T1000 (cell line): ENCODE measurements at regions not wholly inside any gene's neighbourhood (a gene's known extent, or its start where the extent isn't known, plus 50 kb on each side); places are given as distances from the start of the nearest gene placed in this dataset.
"Not testable (repeated sequence)": the region's sequence is repeated elsewhere in the genome, so short reads cannot be mapped to it uniquely, and the experiment has no call there.

ENCODE experiments used
- DNase-seq: peaks from one replicate; lab custom pipeline; 2025; ENCODE audit warnings: mixed read lengths; lab: John Stamatoyannopoulos, UW

GRCh38 chr3:105979961-105980360, 111.1 kb upstream of the CBLB start:
- DNase-seq, result no peak

DNA sequence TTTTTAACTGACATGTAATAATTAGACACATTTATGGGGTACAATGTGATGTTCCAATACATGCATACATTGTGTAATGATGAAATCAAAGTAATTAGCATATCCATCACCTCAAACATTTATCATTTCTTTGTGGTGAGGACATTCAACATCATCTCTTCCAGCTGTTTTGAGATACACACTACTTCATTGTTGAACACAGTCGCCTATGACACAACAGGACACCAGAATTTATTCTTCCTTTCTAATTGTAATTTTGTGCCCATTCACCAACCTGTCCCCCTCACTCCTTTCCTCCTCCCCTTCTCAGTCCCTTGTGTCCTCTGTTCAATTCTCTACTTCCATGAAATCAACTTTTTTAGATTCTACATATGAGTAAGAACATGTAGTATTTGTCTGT, 113.4 kb upstream of the CBLB start:
- no peak for DNase-seq

GRCh38 chr3:105984837-105985236, 116.0 kb upstream of the CBLB start:
- no peak for DNase-seq

GRCh38 chr3:105986343-105986742, 117.5 kb upstream of the CBLB start:
- not testable (repeated sequence) for DNase-seq

DNA sequence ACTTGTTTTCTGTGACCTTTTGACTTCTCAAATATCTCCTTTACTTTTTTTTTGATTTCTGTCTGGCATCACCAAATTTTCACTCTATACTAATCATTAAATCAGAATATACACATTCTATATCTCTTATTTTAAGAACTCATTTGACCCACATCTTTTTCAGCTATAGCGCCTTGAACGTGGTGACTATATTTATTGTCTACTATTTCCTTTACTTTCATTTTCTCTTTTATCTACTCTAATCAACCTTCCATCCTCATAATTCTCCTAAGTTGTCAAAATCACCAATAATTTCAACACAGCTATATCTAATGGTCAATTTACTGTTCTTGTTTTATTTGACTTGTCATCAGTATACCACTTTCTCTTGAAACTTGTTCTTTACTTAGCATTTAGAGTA, 119.0 kb upstream of the CBLB start:
- no peak for DNase-seq

GRCh38 chr3:105988540-105989212, 119.9 kb upstream of the CBLB start:
- DNase-seq, result no peak

DNA sequence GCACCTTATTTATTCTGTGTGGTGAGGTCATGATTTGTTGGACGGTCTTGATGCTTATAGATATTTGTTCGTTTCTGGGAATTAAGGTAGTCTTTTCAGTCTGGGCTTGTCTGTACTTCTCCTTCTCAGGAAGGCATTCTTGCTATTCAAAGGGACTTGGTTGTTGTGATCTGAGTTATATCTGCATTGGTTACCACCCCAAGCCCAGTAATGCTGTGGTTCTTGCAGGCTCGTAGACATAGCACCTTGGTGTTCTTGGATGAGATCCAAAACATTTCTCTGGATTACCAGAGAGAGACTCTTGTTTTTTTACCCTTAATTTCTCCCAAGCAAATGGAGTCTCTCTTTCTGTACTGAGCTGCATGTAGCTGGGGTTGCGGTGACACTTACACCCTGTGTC, 128.0 kb upstream of the CBLB start:
- no peak for DNase-seq

- DNase-seq, result no peak
Measured at GRCh38 chr3:105997466-105997799, 128.6 kb upstream of the CBLB start.

DNA sequence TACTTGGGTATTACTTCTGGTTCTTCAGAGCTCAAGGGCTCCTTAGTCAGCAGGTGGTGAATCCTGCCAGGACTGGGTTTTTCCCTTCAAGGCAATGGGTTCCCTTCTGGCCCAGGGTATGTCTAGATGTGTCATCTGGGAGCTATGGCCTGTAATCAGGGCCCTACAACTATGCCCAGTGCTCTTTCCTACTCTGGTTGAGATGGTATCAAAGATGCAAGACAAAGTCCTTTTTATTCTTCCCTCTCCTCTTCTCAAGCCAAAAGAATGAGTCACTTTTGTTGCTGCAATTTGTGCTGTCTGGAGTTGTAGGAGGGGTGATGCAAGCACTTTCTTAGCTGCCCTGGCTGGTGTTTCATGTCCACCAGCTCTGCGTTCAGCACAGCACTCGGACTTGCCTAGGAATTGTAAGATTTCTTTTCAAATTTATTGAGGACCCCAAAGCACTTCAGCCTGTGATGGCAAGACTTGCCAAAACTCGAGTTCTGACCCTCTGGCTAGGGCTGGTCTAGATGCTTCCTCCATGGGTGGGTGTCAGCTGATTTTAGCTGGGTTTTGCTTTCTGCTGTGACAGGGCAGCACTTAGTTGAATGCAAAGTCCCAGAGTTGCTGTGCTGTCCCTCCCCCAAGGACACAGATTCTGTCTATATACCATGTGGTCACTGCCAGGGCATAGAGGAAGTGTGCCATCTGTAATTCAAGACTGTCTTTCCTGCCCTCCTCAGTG, 129.2 kb upstream of the CBLB start:
- peak; percentile 28 for DNase-seq

GRCh38 chr3:105999856-106000255, 131.0 kb upstream of the CBLB start:
- no peak for DNase-seq

- no peak for DNase-seq
Measured at GRCh38 chr3:106001923-106002322, 133.1 kb upstream of the CBLB start.

DNA sequence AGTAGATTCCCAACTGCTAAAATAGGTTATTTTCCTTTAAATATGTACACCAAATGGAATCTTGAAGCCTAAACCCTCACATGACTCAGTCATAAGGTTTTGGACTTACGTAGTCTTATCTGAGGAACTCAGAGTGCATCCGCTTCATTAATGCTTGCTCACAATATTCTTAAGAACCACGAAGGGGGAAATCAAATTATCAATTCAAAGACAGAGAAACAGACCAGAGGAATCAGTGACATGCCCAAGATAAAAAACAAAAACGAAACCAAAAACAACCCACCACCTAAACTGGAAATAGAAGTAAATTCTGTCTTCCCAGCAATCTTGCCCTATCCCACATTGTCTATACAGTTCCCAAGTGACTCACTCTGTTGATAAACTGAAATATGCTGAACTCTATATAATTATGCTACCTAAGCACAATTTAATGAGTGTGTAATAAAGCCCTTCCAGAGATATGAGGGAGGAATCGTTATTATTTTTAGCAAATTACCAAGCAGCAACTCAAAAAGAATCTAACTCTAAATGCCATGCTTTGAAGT, 135.4 kb upstream of the CBLB start:
- DNase-seq, result no peak

DNA sequence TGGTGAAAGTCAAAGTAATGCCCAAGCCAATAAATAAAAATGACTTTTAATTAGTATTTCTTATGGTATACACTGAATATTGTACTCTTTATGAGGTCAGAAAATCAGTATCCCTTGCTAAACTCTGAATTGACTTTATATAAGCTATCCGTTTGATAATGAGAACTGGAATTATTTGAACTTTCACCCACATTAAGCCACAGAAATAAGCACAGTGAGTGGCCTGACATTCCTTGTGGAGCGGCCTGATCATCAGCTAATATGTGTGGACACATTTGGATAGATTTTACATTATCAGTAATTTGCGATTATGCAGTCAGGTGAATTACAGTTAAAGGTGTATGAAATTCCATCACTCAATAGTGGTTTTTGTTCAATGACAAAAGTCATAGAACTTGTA, 136.0 kb upstream of the CBLB start:
- no peak for DNase-seq

DNA sequence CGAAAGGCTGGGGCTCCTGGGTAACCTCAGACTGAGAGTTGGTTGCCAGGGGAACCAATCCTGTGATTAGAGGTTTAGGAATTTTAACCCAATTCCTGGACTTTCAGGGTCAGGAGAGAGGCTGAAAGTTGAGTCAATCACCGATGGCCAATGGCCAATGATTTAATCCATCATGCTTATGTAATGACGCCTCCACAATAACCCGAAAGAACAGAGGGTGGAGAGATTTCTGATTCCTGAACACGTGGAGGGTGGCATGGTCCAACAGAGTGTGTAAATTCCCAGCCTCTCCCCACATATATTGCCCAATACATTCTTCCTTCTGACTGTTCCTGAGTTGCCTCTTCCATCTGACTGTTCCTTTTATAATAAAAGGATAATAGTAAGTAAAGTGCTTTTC, 137.2 kb upstream of the CBLB start:
- DNase-seq, result peak; percentile 64

DNA sequence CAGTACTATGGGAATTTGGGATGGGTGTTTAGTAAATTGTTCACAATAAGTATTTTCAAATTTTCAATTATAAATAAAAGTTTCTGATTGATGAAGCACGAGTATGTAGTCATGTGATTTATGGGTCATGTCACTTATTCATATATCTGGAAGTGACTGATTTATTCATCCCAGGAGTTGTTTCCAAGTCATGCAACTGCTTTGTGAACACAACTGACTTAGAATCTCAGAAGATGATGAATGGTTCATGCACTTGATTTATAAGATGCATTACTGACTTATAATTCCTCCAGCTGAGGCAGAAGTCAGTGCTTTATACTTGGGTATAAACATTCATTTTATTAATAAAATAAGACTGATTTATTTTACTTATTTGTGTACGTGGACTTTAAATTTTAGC, 137.8 kb upstream of the CBLB start:
- DNase-seq, result no peak

DNA sequence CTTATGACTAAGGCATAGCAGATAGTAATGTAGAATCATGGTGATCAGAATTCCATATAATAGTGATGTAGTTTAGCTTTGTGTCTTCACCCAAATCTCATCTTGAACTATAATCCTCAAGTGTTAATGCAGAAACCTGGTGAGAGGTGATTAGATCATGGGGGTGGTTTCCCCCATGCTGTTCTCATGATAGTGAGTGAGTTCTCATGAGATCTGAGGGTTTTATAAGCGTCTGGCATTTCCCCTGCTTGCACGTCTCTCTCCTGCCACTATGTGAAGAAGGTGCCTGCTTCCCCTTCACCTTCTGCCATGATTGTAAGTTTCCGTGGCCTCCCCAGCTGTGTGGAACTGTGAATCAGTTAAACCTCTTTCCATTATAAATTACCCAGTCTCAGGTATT, 138.7 kb upstream of the CBLB start:
- DNase-seq, result no peak

DNA sequence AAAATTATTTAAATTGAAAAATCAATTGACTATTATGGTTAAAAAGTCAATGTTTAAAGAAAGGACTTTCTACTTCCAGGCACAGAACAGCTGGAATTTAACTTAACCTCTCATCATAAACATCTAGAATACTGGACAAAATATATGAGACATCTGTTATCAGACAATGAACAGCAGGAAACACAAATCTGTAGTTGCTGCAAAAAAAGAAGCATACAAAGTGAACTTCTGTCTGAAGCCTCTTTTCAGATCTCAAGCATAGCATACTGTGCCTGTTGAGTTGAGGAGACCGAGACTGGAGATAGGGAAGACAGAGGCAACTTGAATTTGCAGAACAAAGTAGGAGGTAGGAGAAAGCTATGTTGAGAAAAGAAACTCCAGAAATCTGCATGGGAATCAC, 140.0 kb upstream of the CBLB start:
- DNase-seq, result no peak

- no peak for DNase-seq
Measured at GRCh38 chr3:106010829-106011228, 142.0 kb upstream of the CBLB start.

- DNase-seq, result no peak
Measured at GRCh38 chr3:106013971-106014370, 145.2 kb upstream of the CBLB start.

DNA sequence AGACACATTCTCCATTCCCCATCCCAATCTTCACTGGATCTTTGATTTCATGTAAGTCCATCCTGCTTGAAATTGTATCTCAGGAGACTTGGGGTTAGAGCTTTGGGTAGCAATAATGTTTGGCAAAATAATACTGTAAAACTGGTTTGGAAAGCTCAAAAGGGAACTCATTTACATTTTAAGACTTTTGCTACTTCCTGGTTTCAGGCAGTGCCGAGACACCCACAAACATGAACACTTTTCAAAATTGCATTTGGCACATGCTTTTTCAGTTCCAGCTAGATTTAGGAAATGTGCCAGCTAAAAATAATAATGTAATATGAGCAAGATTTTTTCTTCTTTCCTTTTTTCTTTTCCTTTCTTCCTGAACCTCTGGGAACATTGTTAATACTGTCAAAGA, 145.7 kb upstream of the CBLB start:
- DNase-seq, result no peak

DNA sequence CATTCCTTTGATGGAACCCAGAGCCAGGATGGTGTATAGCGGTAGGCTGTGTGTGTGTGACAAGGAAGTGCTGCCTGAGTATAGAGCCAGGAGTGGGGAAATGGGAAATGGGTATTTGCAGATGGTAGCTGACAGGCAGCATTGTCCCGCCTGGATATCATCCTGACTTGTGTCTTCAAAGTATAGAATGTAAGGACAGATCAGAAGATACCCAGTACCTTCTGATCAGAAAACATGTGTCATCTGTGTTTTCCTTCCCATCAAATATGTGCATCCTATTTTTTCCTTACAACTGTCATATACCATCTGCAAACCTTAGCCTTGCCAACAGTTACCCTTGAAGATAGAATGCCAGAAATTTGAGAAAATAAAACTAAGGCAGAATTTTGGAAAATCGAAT, 146.2 kb upstream of the CBLB start:
- no peak for DNase-seq

- DNase-seq, result no peak
Measured at GRCh38 chr3:106018102-106018501, 149.3 kb upstream of the CBLB start.

DNA sequence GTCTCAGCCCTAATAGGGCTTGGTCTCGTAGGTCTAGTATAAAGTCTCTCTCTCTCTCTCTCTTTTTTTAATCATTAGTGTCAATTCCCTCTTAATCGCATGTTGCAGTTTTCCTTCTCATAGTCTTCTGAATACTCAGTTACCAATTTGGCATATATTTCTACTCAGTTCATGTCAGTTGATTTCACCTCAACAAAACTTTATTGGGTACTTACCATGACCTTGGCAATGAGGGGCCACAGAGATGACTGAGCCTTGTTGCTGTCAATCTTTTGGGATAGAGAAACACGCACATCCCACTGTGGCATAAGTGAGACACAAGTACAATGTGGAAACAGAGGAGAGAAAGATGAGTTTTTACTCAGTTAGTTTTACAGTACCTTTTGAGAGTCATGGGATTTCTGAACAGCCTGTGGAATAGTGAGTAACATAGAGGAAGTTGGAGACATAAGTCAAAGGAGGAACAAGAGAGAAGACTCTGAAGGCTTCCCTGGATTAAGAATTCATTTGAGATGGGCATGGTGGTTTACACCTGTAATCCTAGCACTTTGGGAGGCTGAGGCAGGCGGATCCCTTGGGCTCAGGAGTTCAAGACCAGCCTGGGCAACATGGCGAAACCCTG, 150.2 kb upstream of the CBLB start:
- no peak for DNase-seq
